ENCODE measurements at regions not wholly inside any gene's neighbourhood (a gene's known extent, or its start where the extent isn't known, plus 50 kb on each side); places are given as distances from the start of the nearest gene placed in this dataset.

- Mint-ChIP-seq H3K4me1 (peaks cover 53% of the 10 kb centered on the region), H3K27me3 (ENCODE audit: low read depth) (no peaks in the 10 kb centered on the region), H3K36me3 (no peaks in the 10 kb centered on the region), H3K9me3 (no peaks in the 10 kb centered on the region), H3K27ac (peak overlapping the region; percentile 89), H3K4me3 (peak overlapping the region; percentile 25)
- DNase-seq (ENCODE audit: low spot score in 2 of 2, unreplicated experiment in 2 of 2) = no peak
- no peak for TF ChIP-seq CTCF (IDR thresholded peaks at IDR 0.05; ENCODE audit: unreplicated experiment)
Measured at GRCh38 chr9:88197781-88198340, 59.6 kb upstream of the SPATA31C2 start.

- no peaks in the 10 kb centered on the region for H3K9me3 Mint-ChIP-seq
- H3K27ac Mint-ChIP-seq = peak overlapping the region; percentile 89
- peaks cover 50% of the 10 kb centered on the region for H3K4me1 Mint-ChIP-seq
- H3K27me3 Mint-ChIP-seq (ENCODE audit: low read depth) = no peaks in the 10 kb centered on the region
- peak overlapping the region; percentile 25 for H3K4me3 Mint-ChIP-seq
- DNase-seq (ENCODE audit: low spot score in 2 of 2, unreplicated experiment in 2 of 2) = peak in 1 of 2 experiments; percentile 55
- TF ChIP-seq CTCF (IDR thresholded peaks at IDR 0.05; ENCODE audit: unreplicated experiment) = no peak
- H3K36me3 Mint-ChIP-seq = no peaks in the 10 kb centered on the region
Measured at GRCh38 chr9:88197016-88197415, 58.7 kb upstream of the SPATA31C2 start.

GRCh38 chr9:88196142-88196790 lies 58.0 kb upstream of the SPATA31C2 start:
- H3K9me3 Mint-ChIP-seq = no peaks in the 10 kb centered on the region
- TF ChIP-seq CTCF (IDR thresholded peaks at IDR 0.05; ENCODE audit: unreplicated experiment) = no peak
- no peak for DNase-seq (ENCODE audit: low spot score in 2 of 2, unreplicated experiment in 2 of 2)
- no peaks in the 10 kb centered on the region for H3K27me3 Mint-ChIP-seq (ENCODE audit: low read depth)
- H3K4me1 Mint-ChIP-seq = peaks cover 45% of the 10 kb centered on the region
- H3K4me3 Mint-ChIP-seq = no peak overlapping the region
- H3K27ac Mint-ChIP-seq = peak overlapping the region; percentile 89
- no peaks in the 10 kb centered on the region for H3K36me3 Mint-ChIP-seq

- no peak for DNase-seq (ENCODE audit: low spot score in 2 of 2, unreplicated experiment in 2 of 2)
- Mint-ChIP-seq H3K4me3 (no peak overlapping the region), H3K27ac (no peak overlapping the region), H3K27me3 (ENCODE audit: low read depth) (no peaks in the 10 kb centered on the region), H3K36me3 (peaks cover 4% of the 10 kb centered on the region), H3K4me1 (peaks cover 37% of the 10 kb centered on the region), H3K9me3 (peaks cover 10% of the 10 kb centered on the region)
- no peak for TF ChIP-seq CTCF (IDR thresholded peaks at IDR 0.05; ENCODE audit: unreplicated experiment)
Measured at GRCh38 chr9:88193766-88194165, 55.5 kb upstream of the SPATA31C2 start.

- peaks cover 4% of the 10 kb centered on the region for H3K36me3 Mint-ChIP-seq
- no peak for TF ChIP-seq CTCF (IDR thresholded peaks at IDR 0.05; ENCODE audit: unreplicated experiment)
Measured at GRCh38 chr9:88191456-88191855, 53.2 kb upstream of the SPATA31C2 start.

More at GRCh38 chr9:88191456-88191855, 53.2 kb upstream of the SPATA31C2 start:
- Mint-ChIP-seq H3K27ac (no peak overlapping the region), H3K4me3 (no peak overlapping the region), H3K4me1 (peaks cover 22% of the 10 kb centered on the region), H3K9me3 (peaks cover 10% of the 10 kb centered on the region), H3K27me3 (ENCODE audit: low read depth) (no peaks in the 10 kb centered on the region)
- DNase-seq (ENCODE audit: low spot score in 2 of 2, unreplicated experiment in 2 of 2) = no peak
